CD4-positive, alpha-beta T cell treated with Interleukin-4 for 1 hour (primary cell): ENCODE measurements at regions not wholly inside any gene's neighbourhood (a gene's known extent, or its start where the extent isn't known, plus 50 kb on each side); places are given as distances from the start of the nearest gene placed in this dataset.

Experiments
- DNase-seq, 2 donors: peaks; one replicate each; pipeline ENCODE4 v3.0.0-alpha.2; 2020 to 2022

- DNase-seq, result no peak
These were observed 404.9 kb downstream of the PCDH7 start for GRCh38 chr4:31125061-31125460.

- DNase-seq, result no peak
These were observed 405.3 kb downstream of the PCDH7 start for GRCh38 chr4:31125496-31125895.

- DNase-seq, result no peak
These were observed 406.8 kb downstream of the PCDH7 start for GRCh38 chr4:31126881-31127398.

GRCh38 chr4:31130930-31131329, 410.8 kb downstream of the PCDH7 start:
- DNase-seq, result no peak

GRCh38 chr4:31134720-31135119, 414.6 kb downstream of the PCDH7 start:
- no peak for DNase-seq

- DNase-seq, result no peak
These were observed 419.6 kb downstream of the PCDH7 start for GRCh38 chr4:31139767-31140166.

GRCh38 chr4:31141095-31141831, 421.1 kb downstream of the PCDH7 start:
- no peak for DNase-seq

GRCh38 chr4:31141832-31142142, 421.6 kb downstream of the PCDH7 start:
- DNase-seq, result no peak

GRCh38 chr4:31146366-31146765, 426.2 kb downstream of the PCDH7 start:
- DNase-seq, result no peak

GRCh38 chr4:31148990-31149389, 428.8 kb downstream of the PCDH7 start:
- DNase-seq, result no peak

- no peak for DNase-seq
These were observed 436.1 kb downstream of the PCDH7 start for GRCh38 chr4:31156221-31156620.

- DNase-seq, result no peak
These were observed 440.0 kb downstream of the PCDH7 start for GRCh38 chr4:31160146-31160545.

GRCh38 chr4:31169846-31170245, 449.7 kb downstream of the PCDH7 start:
- no peak for DNase-seq

GRCh38 chr4:31171362-31171761, 451.2 kb downstream of the PCDH7 start:
- no peak for DNase-seq

- no peak for DNase-seq
These were observed 455.2 kb downstream of the PCDH7 start for GRCh38 chr4:31175242-31175910.

- no peak for DNase-seq
These were observed 463.1 kb downstream of the PCDH7 start for GRCh38 chr4:31183256-31183655.

GRCh38 chr4:31185014-31185585, 464.9 kb downstream of the PCDH7 start:
- no peak for DNase-seq

GRCh38 chr4:31187979-31188378, 467.8 kb downstream of the PCDH7 start:
- no peak for DNase-seq

GRCh38 chr4:31189938-31190337, 469.8 kb downstream of the PCDH7 start:
- DNase-seq, result no peak

- DNase-seq, result no peak
These were observed 470.5 kb downstream of the PCDH7 start for GRCh38 chr4:31190671-31191070.

- no peak for DNase-seq
These were observed 472.2 kb downstream of the PCDH7 start for GRCh38 chr4:31192341-31192740.

- no peak for DNase-seq
These were observed 473.4 kb downstream of the PCDH7 start for GRCh38 chr4:31193521-31193920.

GRCh38 chr4:31194823-31195222, 474.7 kb downstream of the PCDH7 start:
- no peak for DNase-seq

GRCh38 chr4:31199644-31200043, 479.5 kb downstream of the PCDH7 start:
- no peak for DNase-seq
